ENCODE measurements at regions not wholly inside any gene's neighbourhood (a gene's known extent, or its start where the extent isn't known, plus 50 kb on each side); places are given as distances from the start of the nearest gene placed in this dataset.
"Not testable (repeated sequence)": the region's sequence is repeated elsewhere in the genome, so short reads cannot be mapped to it uniquely, and the experiment has no call there.

GRCh38 chr16:48956620-48957019 is 325.0 kb downstream of the CBLN1 start:
- no peaks in the 10 kb centered on the region for H3K27me3 ChIP-seq (ENCODE audit: insufficient read depth, low read length, poor library complexity, severe bottlenecking)
- no peaks in the 10 kb centered on the region for H3K36me3 ChIP-seq (ENCODE audit: insufficient read depth, low read length)
- no peaks in the 10 kb centered on the region for H3K9me3 ChIP-seq (ENCODE audit: low read length)
- Mint-ChIP-seq H3K9me3 (peaks cover 0 to 9% (median 4%) of the 10 kb centered on the region in 5 donors), H3K27ac (no peak overlapping the region), H3K36me3 (no peaks in the 10 kb centered on the region), H3K4me1 (no peaks in the 10 kb centered on the region), H3K27me3 (no peaks in the 10 kb centered on the region), H3K4me3 (no peak overlapping the region)
- DNase-seq, result no peak
- no peak overlapping the region for H3K4me3 ChIP-seq (ENCODE audit: low read length)
- ChIA-PET POLR2A (no interaction called here), CTCF (no interaction called here)
- no peak overlapping the region for H3K27ac ChIP-seq (ENCODE audit: low read depth, low read length)
- H3K4me1 ChIP-seq (ENCODE audit: insufficient read depth, low read length), result no peaks in the 10 kb centered on the region

GRCh38 chr16:48955837-48956236 is 325.8 kb downstream of the CBLN1 start:
- ChIA-PET CTCF (no interaction called here), POLR2A (no interaction called here)
- Mint-ChIP-seq H3K4me1 (no peaks in the 10 kb centered on the region), H3K27me3 (no peaks in the 10 kb centered on the region), H3K9me3 (peaks cover 0 to 9% (median 4%) of the 10 kb centered on the region in 5 donors), H3K27ac (no peak overlapping the region), H3K36me3 (no peaks in the 10 kb centered on the region), H3K4me3 (no peak overlapping the region)
- DNase-seq, result no peak
- H3K4me3 ChIP-seq (ENCODE audit: low read length), result no peak overlapping the region
- H3K27ac ChIP-seq (ENCODE audit: low read depth, low read length), result no peak overlapping the region
- no peaks in the 10 kb centered on the region for H3K4me1 ChIP-seq (ENCODE audit: insufficient read depth, low read length)
- H3K36me3 ChIP-seq (ENCODE audit: insufficient read depth, low read length), result no peaks in the 10 kb centered on the region
- no peaks in the 10 kb centered on the region for H3K9me3 ChIP-seq (ENCODE audit: low read length)
- no peaks in the 10 kb centered on the region for H3K27me3 ChIP-seq (ENCODE audit: insufficient read depth, low read length, poor library complexity, severe bottlenecking)

GRCh38 chr16:48951621-48952125 is 330.0 kb downstream of the CBLN1 start:
- H3K36me3 ChIP-seq (ENCODE audit: insufficient read depth, low read length); H3K27ac Mint-ChIP-seq; H3K4me1 Mint-ChIP-seq; H3K27ac ChIP-seq (ENCODE audit: low read depth, low read length); CTCF ChIA-PET; DNase-seq; H3K9me3 ChIP-seq (ENCODE audit: low read length); H3K4me1 ChIP-seq (ENCODE audit: insufficient read depth, low read length); H3K36me3 Mint-ChIP-seq; POLR2A ChIA-PET; H3K27me3 ChIP-seq (ENCODE audit: insufficient read depth, low read length, poor library complexity, severe bottlenecking); H3K4me3 ChIP-seq (ENCODE audit: low read length); H3K4me3 Mint-ChIP-seq; H3K27me3 Mint-ChIP-seq: not testable (repeated sequence)
- peaks cover 0 to 16% (median 7%) of the 10 kb centered on the region in 5 donors for H3K9me3 Mint-ChIP-seq

DNA sequence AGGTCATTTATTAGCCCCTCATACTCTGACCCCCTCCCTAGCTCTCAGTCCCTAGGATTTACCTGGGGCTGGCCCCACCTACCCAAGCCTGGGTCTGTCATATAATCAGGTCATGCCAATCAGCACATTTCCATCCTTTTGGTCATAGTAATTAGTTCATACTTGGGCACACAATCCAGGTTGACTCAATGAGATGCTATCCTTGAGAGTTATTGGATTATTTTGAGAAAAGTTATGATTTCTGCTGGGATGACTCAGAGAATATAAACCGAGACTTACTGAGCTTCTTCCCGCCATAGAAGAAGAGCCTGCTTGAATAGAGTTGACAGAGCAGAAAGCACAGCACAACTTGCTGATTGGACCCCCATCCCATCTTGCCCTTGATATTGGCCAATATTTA is 331.5 kb downstream of the CBLN1 start:
- Mint-ChIP-seq H3K9me3 (peaks cover 0 to 16% (median 9%) of the 10 kb centered on the region in 5 donors), H3K27ac (no peak overlapping the region), H3K27me3 (no peaks in the 10 kb centered on the region), H3K4me1 (no peaks in the 10 kb centered on the region), H3K36me3 (no peaks in the 10 kb centered on the region), H3K4me3 (no peak overlapping the region)
- Histone ChIP-seq H3K27me3 (ENCODE audit: insufficient read depth, low read length, poor library complexity, severe bottlenecking) (no peaks in the 10 kb centered on the region), H3K36me3 (ENCODE audit: insufficient read depth, low read length) (no peaks in the 10 kb centered on the region), H3K9me3 (ENCODE audit: low read length) (no peaks in the 10 kb centered on the region), H3K4me1 (ENCODE audit: insufficient read depth, low read length) (no peaks in the 10 kb centered on the region), H3K4me3 (ENCODE audit: low read length) (no peak overlapping the region), H3K27ac (ENCODE audit: low read depth, low read length) (no peak overlapping the region)
- POLR2A ChIA-PET, result no interaction called here
- CTCF ChIA-PET, result no interaction called here
- DNase-seq, result no peak

- ChIA-PET POLR2A (no interaction called here), CTCF (no interaction called here)
- H3K36me3 Mint-ChIP-seq, result no peaks in the 10 kb centered on the region
- no peak overlapping the region for H3K4me3 ChIP-seq (ENCODE audit: low read length)
- H3K36me3 ChIP-seq (ENCODE audit: insufficient read depth, low read length), result no peaks in the 10 kb centered on the region
- no peak overlapping the region for H3K27ac ChIP-seq (ENCODE audit: low read depth, low read length)
- no peak overlapping the region for H3K27ac Mint-ChIP-seq
- H3K9me3 ChIP-seq (ENCODE audit: low read length), result no peaks in the 10 kb centered on the region
- no peaks in the 10 kb centered on the region for H3K4me1 ChIP-seq (ENCODE audit: insufficient read depth, low read length)
- H3K9me3 Mint-ChIP-seq, result peaks cover 0 to 17% (median 12%) of the 10 kb centered on the region in 5 donors
- no peaks in the 10 kb centered on the region for H3K27me3 ChIP-seq (ENCODE audit: insufficient read depth, low read length, poor library complexity, severe bottlenecking)
- no peak overlapping the region for H3K4me3 Mint-ChIP-seq
- no peaks in the 10 kb centered on the region for H3K4me1 Mint-ChIP-seq
- H3K27me3 Mint-ChIP-seq, result no peaks in the 10 kb centered on the region
- no peak for DNase-seq
These were observed 332.0 kb downstream of the CBLN1 start for GRCh38 chr16:48949636-48950035.

DNA sequence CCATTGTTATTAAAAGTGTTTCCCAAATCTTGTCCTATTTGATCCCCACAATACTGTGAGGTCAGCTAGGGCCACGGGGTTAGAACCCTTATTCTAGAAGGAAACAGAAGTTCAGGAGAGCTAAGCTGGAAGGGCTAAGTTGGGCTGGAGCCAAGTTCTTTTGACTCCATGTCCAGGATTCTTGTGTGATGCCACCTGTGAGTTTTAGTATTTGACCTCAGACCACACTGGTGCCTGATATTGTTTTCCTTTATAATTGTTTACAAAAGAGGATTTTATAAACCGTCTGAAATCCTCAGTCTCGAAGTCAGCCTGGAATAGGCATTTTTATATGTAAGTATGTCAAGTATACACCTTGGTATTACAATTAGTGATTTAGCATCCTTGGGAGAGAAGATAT is 332.7 kb downstream of the CBLN1 start:
- H3K27ac Mint-ChIP-seq, result no peak overlapping the region
- H3K36me3 Mint-ChIP-seq, result no peaks in the 10 kb centered on the region
- no peak overlapping the region for H3K4me3 ChIP-seq (ENCODE audit: low read length)
- CTCF ChIA-PET, result no interaction called here
- no peaks in the 10 kb centered on the region for H3K4me1 Mint-ChIP-seq
- H3K9me3 ChIP-seq (ENCODE audit: low read length), result no peaks in the 10 kb centered on the region
- H3K4me1 ChIP-seq (ENCODE audit: insufficient read depth, low read length), result no peaks in the 10 kb centered on the region
- POLR2A ChIA-PET, result no interaction called here
- H3K27me3 ChIP-seq (ENCODE audit: insufficient read depth, low read length, poor library complexity, severe bottlenecking), result no peaks in the 10 kb centered on the region
- H3K36me3 ChIP-seq (ENCODE audit: insufficient read depth, low read length), result no peaks in the 10 kb centered on the region
- H3K27ac ChIP-seq (ENCODE audit: low read depth, low read length), result no peak overlapping the region
- DNase-seq, result no peak
- peaks cover 0 to 16% (median 12%) of the 10 kb centered on the region in 5 donors for H3K9me3 Mint-ChIP-seq
- H3K27me3 Mint-ChIP-seq, result no peaks in the 10 kb centered on the region
- no peak overlapping the region for H3K4me3 Mint-ChIP-seq

DNA sequence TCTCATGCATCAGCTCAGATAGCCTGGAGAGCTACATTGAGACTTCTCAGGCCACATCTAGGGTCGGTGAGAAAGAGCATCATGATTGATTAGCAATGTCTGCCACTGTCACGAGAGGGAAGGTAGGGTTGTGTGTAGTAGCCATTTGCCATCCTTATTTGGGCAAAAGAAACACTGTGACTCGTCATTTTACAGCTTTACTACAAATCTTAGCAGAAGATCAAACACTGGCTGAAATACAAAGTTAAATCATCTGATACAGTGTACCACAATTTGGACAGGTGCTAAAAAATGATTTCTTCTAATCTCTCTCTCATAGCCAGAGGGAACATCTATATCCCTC is 334.3 kb downstream of the CBLN1 start:
- CTCF ChIA-PET, result no interaction called here
- Mint-ChIP-seq H3K4me3 (no peak overlapping the region), H3K27ac (no peak overlapping the region), H3K9me3 (peaks cover 2 to 13% (median 10%) of the 10 kb centered on the region in 5 donors), H3K27me3 (no peaks in the 10 kb centered on the region), H3K36me3 (no peaks in the 10 kb centered on the region), H3K4me1 (no peaks in the 10 kb centered on the region)
- POLR2A ChIA-PET, result no interaction called here
- no peaks in the 10 kb centered on the region for H3K9me3 ChIP-seq (ENCODE audit: low read length)
- no peak overlapping the region for H3K4me3 ChIP-seq (ENCODE audit: low read length)
- H3K27me3 ChIP-seq (ENCODE audit: insufficient read depth, low read length, poor library complexity, severe bottlenecking), result no peaks in the 10 kb centered on the region
- H3K4me1 ChIP-seq (ENCODE audit: insufficient read depth, low read length), result no peaks in the 10 kb centered on the region
- DNase-seq, result no peak
- H3K36me3 ChIP-seq (ENCODE audit: insufficient read depth, low read length), result no peaks in the 10 kb centered on the region
- no peak overlapping the region for H3K27ac ChIP-seq (ENCODE audit: low read depth, low read length)

DNA sequence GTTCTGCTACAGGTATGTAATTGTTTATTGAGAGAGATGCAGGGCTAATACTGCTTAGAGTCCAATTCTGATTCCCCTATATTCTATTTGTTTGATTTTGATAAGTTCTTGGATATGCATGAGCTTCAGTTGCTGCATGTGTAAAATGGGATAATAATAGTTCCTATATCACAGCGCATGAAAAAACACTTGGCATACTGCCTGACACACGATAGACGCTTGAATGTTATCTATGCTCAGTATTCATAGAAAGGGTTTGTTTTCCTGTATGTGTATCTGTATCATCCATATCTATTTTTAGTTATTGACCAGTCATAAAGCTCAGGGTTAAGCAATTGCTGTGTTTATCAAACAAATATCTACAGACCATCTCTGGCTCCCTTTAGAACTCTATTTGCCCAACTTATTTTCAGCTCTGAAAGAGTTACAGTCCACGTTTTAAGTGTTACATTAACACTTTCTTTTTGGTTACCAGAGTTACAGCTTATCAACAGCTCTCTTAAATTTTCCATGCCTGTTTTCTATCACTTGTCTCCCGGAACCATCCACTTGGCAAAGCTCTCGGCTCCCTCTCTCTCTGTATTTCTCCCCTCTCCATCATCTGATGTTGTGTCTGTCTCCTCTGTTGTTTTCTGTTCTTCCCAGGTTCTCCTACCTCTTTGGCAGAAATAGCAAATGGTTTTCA is 334.8 kb downstream of the CBLN1 start:
- peaks cover 2 to 13% (median 10%) of the 10 kb centered on the region in 5 donors for H3K9me3 Mint-ChIP-seq
- H3K4me1 Mint-ChIP-seq, result no peaks in the 10 kb centered on the region
- CTCF ChIA-PET, result no interaction called here
- Histone ChIP-seq H3K27ac (ENCODE audit: low read depth, low read length) (no peak overlapping the region), H3K4me3 (ENCODE audit: low read length) (no peak overlapping the region), H3K36me3 (ENCODE audit: insufficient read depth, low read length) (no peaks in the 10 kb centered on the region), H3K27me3 (ENCODE audit: insufficient read depth, low read length, poor library complexity, severe bottlenecking) (no peaks in the 10 kb centered on the region), H3K4me1 (ENCODE audit: insufficient read depth, low read length) (no peaks in the 10 kb centered on the region), H3K9me3 (ENCODE audit: low read length) (no peaks in the 10 kb centered on the region)
- H3K36me3 Mint-ChIP-seq, result no peaks in the 10 kb centered on the region
- H3K4me3 Mint-ChIP-seq, result no peak overlapping the region
- no peak overlapping the region for H3K27ac Mint-ChIP-seq
- H3K27me3 Mint-ChIP-seq, result no peaks in the 10 kb centered on the region
- no peak for DNase-seq
- POLR2A ChIA-PET, result no interaction called here

GRCh38 chr16:48942996-48943395 is 333.0 kb upstream of the N4BP1 start:
- DNase-seq, result no peak
- H3K4me3 Mint-ChIP-seq, result no peak overlapping the region
- Histone ChIP-seq H3K4me1 (ENCODE audit: insufficient read depth, low read length) (no peaks in the 10 kb centered on the region), H3K9me3 (ENCODE audit: low read length) (no peaks in the 10 kb centered on the region), H3K4me3 (ENCODE audit: low read length) (no peak overlapping the region), H3K27me3 (ENCODE audit: insufficient read depth, low read length, poor library complexity, severe bottlenecking) (no peaks in the 10 kb centered on the region), H3K27ac (ENCODE audit: low read depth, low read length) (no peak overlapping the region), H3K36me3 (ENCODE audit: insufficient read depth, low read length) (no peaks in the 10 kb centered on the region)
- H3K27me3 Mint-ChIP-seq, result no peaks in the 10 kb centered on the region
- H3K4me1 Mint-ChIP-seq, result no peaks in the 10 kb centered on the region
- no peak overlapping the region for H3K27ac Mint-ChIP-seq
- H3K36me3 Mint-ChIP-seq, result no peaks in the 10 kb centered on the region
- H3K9me3 Mint-ChIP-seq, result peaks cover 4 to 6% (median 5%) of the 10 kb centered on the region in 5 donors
- ChIA-PET CTCF (no interaction called here), POLR2A (no interaction called here)

Measured in CD8-positive, alpha-beta memory T cell (primary cell).